H4 (cell line): ENCODE measurements at regions not wholly inside any gene's neighbourhood (a gene's known extent, or its start where the extent isn't known, plus 50 kb on each side); places are given as distances from the start of the nearest gene placed in this dataset.

Experiments
- DNase-seq: peaks from one replicate; pipeline ENCODE4 v3.0.0-alpha.2; 2015; ENCODE audit warnings: low spot score

DNA sequence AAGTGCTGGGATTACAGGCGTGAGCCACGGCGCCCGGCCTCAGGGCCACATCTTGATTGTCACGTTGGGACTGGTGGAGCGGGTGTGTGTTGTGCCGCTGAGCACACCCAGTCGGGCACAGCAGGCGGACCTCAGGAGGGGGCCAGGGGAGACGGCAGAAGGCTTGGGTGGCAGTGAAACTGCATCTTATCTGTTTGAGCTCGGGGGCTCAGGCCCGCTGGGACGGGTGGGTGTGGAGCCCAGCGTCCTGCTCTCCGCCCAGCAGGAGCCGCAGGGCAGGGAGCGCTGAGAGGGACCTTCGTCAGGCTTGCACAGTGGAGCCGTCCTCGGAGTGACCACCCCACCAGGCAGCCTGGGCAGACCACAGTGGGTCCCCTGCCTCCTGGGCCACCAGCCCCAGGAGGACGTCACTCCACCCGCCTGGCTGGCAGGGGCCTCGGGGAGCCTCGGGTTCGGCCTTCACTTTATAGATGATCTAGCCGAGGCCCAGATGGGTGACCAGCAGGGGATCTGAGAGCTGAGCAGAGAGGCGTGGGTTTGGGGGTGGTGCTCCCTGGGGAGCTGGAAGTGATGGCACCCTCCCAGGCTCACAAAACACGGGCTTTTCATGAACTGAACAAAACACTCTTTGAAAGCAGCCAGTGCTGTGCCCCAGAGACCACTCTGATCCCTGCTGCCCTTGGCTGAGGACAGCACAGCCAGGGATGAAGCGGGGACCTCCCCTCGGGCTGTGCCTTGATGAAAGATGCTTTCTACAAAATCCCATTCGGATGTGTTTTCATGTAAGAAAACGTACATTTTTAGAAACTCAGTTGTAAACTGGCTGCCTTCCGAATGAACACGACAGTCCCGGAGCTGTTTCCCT lies 181.1 kb downstream of the SEC14L1 start:
- no peak for DNase-seq

DNA sequence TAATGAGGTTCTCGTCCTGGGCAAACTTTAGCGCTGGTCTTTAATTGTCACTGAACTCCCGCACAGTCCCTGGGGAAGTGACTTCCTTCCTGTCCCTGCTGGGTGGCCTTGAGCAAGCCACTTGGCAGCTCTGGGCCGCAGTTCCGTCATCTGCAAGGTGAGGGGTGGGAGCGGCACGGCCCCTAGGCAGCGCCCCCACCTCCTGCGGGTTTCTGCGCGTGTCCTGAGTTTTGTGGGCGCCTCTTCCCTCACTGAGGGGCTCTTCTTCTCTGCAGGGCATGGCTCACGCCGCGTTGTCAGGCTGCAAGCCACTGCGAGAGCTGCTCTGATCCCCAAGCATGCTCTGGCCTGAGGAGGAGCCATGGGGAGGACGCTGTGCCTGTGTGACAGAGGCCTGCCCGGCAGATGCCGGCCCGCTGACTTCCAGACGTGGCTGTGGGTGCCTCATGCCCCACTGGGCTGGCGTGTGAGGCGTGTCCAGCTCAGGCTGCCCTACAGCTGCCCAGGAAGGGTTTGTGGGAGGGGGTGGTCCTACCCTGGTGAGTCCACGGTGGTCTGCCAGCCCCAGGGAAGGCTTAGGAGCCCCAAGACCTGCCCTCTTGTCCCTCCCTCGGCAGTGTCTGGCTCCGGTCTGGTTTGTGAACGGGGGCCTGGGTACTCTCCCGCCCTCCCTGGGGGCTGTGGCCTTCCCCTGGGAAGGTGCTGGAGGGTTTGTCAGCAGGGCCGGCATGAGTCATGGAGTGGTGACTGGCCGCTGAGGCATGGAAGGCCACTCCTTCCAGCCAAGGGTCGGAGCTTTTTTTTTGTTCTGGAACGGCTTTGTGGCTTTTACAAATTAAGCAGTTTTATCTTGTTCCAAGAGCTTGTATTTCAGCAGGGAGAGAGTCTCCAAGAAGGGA lies 182.0 kb downstream of the SEC14L1 start:
- DNase-seq: peak; percentile 99

DNA sequence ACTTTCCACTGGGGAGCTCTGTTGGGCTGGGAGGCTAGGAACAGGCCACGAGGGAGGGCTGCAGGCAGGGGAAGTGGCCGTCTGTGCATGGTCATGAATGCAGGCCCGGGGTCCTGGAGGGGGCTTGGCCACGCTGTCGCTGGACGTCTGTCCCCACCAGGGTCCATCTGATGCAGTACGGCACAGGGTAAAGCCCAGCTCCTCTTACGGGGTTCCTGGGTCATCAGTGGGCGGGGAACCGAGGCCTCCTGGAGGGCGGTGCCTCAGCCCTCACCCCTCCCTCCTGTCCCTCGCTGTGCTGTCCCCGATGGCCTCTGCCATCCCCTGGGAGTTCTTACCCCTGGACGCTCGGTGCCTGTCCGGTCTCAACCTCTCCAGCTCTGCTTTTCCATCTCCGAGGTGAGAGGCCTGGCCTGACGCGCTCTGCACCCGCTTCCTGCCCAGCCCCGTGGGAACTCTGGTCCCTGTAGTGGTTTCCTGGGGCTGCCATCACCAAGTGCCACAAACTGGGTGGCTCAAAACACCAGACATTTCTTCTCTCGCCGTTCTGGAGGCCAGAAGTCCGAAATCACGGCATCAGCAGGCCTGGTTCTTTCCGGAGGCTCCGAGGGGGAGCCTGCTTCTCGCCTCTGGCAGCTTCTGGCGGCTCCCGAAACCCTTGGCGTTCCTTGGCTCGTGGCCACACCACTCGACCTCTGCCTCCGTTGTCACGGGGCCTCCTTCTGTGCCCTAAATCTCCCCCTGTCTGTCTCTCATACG lies 182.8 kb downstream of the SEC14L1 start:
- peak; percentile 59 for DNase-seq

DNA sequence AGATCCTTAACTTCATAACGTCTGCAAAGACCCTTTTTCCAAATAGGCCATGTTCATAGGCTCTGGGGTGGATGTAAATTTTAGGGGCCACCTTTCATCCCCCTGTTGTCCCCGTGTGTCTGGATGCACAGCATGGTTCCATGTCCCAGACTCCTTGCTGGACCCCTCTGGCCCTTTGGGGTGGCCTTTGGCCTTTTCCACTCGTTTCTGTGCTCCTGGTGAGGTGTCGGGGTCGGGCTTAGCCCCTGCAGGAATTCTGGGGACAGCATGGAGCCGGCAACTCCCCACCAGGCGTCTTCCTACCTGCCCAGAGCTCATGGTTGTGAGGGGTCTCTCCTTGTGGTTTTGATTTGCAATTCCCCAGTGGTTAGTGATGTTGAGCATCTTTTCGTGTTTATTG lies 183.5 kb downstream of the SEC14L1 start:
- no peak for DNase-seq

DNA sequence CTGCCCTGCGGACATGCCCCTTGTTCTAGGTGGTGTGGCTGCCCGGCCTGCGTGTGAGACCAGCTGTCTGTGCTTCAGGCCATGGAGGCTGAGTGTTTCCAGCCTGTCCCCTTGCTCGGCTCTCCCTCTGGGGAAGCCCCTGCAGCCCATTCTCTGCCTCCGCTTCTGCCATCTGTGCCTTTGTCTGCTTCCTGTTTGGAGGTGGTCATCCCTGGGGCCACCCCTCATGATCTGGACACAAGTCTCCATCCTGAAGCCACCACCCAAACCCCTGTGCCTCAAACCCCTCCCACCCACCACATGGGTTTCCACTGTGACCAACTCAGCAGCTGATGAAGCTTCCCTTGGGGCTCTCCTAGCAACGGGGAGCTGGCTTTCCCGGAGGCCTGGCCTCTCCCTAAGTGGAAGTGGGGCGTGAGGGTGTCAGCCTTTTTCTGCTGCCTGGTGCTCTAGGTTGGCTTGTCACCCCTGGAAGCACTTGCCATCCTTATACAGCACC lies 184.9 kb downstream of the SEC14L1 start:
- DNase-seq: no peak

DNA sequence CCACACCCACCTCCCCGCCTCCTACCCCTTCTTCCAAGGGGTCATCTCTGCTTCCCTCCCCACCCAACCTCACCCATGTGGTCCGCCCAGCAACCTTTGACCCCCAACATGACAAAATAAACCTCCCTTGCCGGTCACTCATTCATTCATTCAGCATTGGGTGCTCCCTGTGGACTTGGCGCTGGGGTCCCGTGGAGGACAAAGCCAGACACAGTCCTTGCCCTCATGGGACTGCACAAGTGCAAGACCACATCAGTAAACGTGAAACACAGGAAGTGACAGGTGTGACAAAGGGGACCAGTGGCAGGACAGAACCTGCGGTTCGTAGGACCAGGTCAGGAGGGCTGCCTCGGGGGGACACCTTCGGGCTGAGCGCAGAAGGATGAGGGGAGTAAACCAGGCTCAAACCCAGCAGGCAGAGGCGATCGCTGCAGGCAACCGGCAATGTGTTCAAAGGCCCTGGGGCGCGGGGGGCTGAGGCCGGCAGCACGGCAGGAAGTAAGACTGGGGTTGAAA lies 185.4 kb downstream of the SEC14L1 start:
- no peak for DNase-seq

DNA sequence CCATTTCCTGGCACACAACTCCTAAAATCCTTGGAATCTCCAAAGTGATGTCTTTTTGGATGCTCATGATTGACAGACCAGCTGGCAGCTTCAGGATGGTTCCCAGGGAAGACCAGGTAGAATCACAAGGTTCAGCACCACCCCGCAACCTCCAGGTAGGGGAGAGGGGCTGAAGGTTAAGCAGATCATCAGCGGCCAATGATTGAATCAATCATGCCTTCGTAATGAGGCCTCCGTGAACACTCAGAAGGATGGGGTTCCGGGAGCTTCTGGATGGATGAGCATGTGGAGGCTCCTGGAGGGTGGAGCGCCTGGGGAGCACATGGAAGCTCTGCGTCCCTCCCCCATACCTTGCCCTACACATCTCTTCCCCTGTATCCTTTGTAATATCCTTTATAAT lies 185.9 kb downstream of the SEC14L1 start:
- no peak for DNase-seq

DNA sequence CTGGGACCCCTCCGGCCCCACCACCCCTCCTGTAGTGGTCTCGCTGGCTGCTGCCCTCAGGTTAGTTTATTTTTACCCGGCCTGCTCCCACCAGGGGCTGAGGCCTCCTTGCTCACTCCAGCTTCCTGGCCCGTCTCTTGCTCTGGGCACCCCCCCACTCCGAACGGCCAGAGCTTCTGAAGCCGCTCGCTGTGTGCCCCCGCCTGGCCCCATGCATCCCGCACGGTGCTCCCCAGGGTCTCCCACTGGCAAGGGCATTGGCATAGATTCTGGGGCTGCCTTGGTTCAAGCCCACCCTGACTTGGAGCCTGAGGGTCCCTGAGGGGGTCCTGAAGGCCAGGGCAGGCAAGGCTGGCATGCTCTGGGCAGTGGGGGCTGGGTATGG lies 186.4 kb downstream of the SEC14L1 start:
- DNase-seq: no peak

DNA sequence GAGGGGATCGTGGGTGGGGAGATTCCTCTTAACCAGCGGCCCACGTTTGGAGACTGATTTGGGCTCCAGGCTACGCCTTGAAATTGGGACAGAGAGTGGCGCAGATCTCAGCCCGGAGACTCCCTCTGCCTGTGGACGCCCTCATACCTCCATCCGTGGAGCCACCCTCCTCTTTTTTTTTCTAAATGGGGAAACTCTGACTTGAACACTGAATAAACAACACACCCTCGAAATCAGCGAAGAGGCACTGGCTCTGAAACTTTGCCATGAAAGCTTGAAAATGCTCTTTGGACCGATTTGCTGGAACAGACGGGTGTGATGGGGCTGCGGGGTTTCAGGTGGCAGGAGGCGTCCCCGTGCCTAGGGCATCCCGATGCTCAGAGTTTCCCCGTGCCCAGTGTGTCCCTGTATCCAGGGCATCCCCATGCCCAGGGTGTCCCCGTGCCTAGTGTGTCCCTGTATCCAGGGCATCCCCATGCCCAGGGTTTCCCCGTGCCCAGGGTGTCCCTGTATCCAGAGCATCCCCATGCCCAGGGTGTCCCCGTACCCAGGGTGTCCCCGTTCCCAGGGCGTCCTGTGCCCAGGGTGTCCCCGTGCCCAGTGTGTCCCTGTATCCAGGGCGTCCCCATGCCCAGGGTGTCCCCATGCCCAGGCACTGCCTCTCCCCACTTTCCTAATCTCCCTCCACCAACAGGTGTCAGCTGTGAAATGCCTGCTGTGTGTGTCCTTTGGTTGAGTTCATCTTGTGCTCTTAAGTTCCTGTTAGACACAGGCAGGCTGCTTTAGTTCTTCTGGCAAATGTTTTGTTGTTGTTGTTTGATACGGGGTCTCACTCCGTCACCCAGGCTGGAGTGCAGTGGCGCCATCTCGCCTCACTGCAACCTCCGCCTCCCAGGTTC lies 187.0 kb downstream of the SEC14L1 start:
- no peak for DNase-seq

DNA sequence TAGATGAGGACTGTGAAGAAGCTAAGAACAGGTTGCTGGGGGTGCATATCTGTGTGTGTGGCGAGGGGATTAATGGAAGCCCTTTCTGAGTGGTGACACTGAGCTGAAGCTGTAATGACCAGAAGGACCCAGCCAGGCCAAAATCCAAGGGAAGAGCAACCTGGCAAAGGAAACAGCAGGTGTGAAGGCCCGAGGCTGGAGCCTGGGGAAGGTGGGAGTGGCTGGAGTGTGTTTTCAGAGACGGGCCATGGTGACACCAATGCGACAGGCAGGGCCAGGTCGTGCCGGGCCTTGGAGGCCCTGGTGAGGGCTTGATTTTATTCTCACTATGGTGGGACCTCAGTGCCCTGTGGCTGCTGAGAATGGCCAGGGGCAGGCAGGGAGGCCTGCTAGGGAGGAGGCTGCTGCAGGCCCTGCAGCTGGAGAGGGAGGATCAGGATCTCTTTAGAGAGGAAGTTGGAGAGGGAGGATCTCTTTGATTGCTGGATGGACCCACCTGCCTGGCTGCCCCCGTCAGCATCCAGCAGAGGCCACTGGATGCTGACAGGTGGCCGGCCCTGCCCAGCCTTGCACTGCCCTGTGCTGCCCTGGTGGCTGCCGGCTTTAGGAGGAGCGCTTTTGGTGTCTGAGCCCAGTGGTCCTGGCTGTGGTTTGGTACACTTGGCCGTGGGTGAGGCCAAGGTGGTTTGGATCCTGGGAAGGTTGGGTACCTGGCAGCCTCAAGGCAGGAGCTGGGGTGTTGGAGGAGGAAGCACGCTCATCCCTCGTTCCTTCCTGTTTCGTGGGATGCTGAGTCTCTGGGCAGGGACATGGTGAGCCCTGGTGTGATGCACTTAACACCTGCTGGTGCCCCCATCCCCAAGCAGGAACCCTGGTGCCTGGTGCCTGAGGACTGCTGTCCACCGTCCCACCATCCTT lies 188.3 kb downstream of the SEC14L1 start:
- no peak for DNase-seq

DNA sequence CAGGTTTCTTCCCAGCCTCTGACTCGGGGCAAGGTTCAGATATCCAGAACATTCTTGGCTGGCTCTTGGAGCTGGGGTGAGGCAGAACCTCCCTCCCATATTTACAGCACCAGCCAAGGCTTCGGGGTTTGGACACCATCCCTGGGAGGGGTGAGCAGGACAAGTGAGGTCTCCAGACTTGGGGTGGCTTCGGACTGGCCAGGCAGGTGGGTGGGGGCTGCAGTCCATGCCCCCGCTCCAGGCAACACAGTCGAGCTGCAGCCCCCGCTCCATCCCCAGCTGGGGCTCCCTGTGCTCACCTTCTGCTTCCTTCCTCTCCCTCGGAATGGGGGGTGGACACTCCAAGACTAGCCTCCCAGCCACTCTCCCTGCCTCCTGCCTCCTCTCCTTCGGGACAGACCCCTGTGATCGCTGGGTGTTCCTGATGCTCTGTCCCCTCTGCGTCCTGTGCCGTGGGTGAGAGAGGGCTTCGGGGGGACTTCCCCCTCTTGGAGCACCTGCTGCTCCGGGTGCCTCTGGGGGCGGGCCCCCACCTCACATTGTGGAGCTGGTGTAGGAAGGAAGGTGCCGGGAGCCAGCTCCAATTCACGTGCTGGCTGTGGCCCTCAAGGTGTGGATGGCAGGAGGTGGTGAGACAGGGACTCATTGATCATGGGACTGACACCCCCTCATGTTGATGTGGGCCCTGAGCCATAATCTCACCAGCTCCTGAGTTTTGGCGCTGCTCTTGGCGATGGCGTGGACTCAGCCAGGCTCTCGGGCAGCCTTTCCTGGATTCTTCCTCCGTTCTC lies 189.2 kb downstream of the SEC14L1 start:
- no peak for DNase-seq

DNA sequence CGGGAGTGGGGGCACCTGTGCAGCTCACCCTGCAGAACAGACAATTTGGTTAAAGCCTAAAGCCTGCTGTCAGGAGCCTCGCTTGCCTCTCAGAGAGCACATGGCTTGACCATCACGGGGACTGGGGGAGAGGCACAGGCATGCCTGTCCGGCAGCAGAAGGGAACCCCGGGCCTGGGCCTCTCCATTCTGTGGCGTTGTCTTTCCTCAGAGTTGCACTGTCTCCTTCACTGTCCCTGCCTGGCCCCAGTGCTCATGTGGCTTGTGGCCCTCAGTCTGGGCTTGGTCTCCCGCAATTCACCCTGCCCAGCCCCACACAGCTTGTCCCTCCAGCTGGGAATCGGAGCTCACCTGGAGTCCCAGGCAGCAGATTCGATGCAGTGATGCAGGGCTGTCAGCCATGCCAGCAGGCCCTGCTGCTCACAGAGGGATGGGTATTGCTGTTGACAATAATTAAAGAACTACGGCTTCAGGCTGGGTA lies 189.9 kb downstream of the SEC14L1 start:
- no peak for DNase-seq

DNA sequence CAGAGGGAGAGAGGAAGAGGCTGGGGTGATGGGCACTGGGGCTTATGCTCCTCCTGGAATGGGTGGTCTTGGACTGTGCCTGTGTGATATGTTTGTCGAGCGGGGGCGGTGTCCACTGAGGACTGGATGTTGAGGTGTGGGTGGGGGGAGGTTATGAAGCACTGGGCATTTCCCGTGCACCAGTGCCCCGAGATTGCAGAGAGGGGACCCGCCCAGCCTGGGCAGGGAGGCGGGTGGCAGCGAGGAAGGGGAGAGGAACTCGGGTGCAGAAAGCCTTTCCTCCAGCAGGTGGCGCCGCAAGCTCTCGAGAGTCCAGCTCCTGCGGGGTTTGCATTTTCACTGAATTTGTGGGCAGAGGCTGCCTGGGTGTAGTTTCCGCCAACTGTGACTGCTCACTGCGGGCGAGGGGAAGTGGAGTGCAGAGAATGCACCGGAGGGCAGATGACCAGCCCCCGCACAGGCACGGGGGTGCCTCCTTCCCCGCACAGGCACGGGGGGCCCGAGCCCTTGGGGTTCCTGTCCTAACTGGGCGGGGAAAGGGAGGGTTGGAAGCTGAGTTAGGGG lies 190.6 kb downstream of the SEC14L1 start:
- DNase-seq: peak; percentile 95

DNA sequence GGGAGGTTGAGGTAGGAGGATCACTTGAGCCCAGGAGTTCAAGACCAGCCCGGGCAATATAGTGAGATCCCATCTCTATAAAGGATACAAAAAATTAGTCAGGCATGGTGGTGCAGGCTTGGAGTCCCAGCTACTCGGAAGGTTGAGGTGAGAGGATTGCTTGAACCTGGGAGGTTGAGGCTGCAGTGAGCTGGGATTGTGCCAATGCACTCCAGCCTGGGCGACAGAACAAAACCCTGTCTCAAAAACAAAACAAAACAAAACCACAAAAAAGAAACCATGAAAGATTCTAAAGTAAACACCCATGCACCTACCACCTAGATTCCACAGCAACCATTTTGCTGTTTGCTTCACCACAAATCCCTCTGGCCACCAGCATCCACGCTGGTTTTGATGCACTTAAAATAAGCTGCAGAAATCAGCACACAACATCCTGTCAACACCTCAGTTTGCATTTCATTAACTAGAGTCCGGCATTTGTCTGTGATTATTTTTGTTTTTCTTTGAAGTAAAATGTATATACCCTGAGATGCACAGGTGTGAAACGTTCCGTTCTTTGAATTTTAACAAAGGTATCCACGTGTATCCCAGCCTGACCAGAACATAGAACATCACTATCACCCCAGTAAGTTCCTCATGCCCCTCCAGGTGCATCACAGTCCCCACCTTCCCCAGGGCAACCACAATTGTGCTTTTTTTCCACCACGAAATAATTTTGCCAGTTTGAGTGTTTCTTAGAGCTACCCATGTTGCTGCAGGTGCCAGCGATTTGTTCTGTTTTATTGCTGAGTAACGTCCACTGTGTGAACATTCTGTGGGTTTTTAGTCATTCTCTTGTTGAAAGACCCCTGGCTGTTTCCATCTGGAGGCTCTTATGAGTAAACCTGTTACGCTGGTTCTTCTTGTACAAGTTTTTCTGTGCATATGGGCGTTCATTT lies 191.5 kb downstream of the SEC14L1 start:
- peak; percentile 91 for DNase-seq

DNA sequence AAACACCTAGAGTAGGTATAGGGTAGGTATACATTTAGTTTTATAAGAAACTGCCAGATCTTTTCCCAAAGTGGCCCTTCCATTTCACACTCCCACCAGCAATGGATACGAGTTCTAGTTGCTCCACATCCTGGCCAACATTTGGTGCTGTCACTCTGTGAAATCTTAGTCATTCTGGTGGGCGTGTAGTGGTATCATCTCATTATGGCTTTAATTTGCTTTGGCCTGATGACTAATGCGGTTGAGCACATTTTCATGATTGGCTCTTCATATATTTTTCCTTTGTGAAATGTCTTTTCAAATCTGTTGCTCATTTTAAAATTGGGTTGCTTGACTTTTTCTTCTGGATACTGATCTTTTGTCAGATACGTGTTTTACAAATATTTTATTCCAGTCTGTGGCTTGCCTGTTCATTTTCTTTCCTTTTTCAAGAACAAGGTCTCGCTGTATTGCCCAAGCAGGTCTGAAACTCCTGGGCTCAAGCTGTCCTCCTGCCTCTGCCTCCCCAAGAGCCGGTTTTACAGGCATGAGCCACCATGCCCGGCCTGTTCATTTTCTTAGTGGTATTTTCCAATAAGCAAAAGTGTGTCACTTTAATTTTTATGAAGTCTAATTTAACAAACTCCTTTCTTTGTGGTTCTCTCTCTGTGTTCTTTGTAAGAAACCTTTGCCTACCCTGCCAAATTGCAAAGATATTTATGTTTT lies 192.4 kb downstream of the SEC14L1 start:
- DNase-seq: peak; percentile 82

DNA sequence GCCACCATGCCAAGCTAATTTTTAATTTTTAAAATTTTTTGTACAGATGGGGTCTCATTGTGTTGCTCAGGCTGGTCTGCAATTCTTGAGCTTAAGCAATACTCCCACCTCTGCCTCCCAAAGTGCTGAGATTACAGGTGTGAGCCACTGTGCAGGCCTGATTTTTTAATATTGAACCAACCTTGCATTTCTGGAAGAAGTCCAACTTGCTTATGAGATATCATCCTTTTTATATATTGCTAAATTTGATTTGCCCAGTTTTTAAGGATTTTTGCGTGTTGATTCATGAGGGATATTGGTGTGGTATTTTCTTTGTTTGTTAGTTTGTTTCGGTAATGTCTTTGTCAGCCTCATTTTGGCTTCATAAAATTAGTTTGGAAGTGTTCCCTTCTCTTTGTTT lies 196.4 kb downstream of the SEC14L1 start:
- no peak for DNase-seq
